Fibroblast of lung (primary cell): ENCODE measurements at regions not wholly inside any gene's neighbourhood (a gene's known extent, or its start where the extent isn't known, plus 50 kb on each side); places are given as distances from the start of the nearest gene placed in this dataset.

Experiments used
- DNase-seq, 2 donors: peaks; one replicate each; pipeline versions ENCODE4 v3.0.0 to v3.0.0-alpha.2; 2010; ENCODE audit warnings: low read depth in 2 of 2
- H2AFZ ChIP-seq: 2 replicates; pipeline ENCODE4 v1.5.1; 2012; ENCODE audit warnings: low read length, control low read depth, inconsistent platforms
- H3K27ac ChIP-seq: 2 replicates; pipeline ENCODE4 v1.5.1; 2011; ENCODE audit warnings: low read length, control low read depth; ENCODE audit not compliant: insufficient read depth
- H3K27me3 ChIP-seq: 2 replicates; pipeline ENCODE4 v1.5.1; 2011; ENCODE audit warnings: mild to moderate bottlenecking, low read length; ENCODE audit not compliant: control insufficient read depth, insufficient read depth
- H3K36me3 ChIP-seq: 2 replicates; pipeline ENCODE4 v1.5.1; 2011; ENCODE audit warnings: low read length; ENCODE audit not compliant: control insufficient read depth, insufficient read depth
- H3K4me1 ChIP-seq: 2 replicates; pipeline ENCODE4 v1.5.1; 2011; ENCODE audit warnings: low read length; ENCODE audit not compliant: control insufficient read depth, insufficient read depth; ENCODE audit errors: extremely low read depth
- H3K4me2 ChIP-seq: 2 replicates; pipeline ENCODE4 v1.5.1; 2011; ENCODE audit warnings: low read length, control low read depth; ENCODE audit not compliant: insufficient read depth; ENCODE audit errors: extremely low read depth
- H3K4me3 ChIP-seq, 4 experiments: fragments of 200-600 bp in 1 of 4; sonication (generic) in 1 of 4; replicated peaks in 1 of 4; 2 replicates each; pipeline ENCODE4 v1.5.1; 2011 to 2016; ENCODE audit warnings: low read length in 4 of 4, low read depth in 3 of 4, mild to moderate bottlenecking in 3 of 4, control low read depth in 2 of 4, inconsistent platforms in 1 of 4, mixed read lengths in 1 of 4; ENCODE audit not compliant: insufficient read depth in 1 of 4; ENCODE audit errors: control extremely low read depth in 1 of 4
- H3K79me2 ChIP-seq: 2 replicates; pipeline ENCODE4 v1.5.1; 2012; ENCODE audit warnings: mild to moderate bottlenecking, low read length, inconsistent platforms; ENCODE audit not compliant: control insufficient read depth, insufficient read depth
- H3K9ac ChIP-seq: 2 replicates; pipeline ENCODE4 v1.5.1; 2011; ENCODE audit warnings: mild to moderate bottlenecking, low read length, control low read depth; ENCODE audit not compliant: insufficient read depth
- H3K9me3 ChIP-seq: 2 replicates; pipeline ENCODE4 v1.5.1; 2012; ENCODE audit warnings: low read depth, low read length; ENCODE audit not compliant: control insufficient read depth, insufficient read depth
- H4K20me1 ChIP-seq: 2 replicates; pipeline ENCODE4 v1.5.1; 2011; ENCODE audit warnings: low read length; ENCODE audit not compliant: control insufficient read depth, insufficient read depth; ENCODE audit errors: extremely low read depth
- EZH2 ChIP-seq: IDR thresholded peaks from 2 replicates; pipeline ENCODE4 v1.5.1; 2012; ENCODE audit warnings: low read length, control low read depth, mild to moderate bottlenecking; ENCODE audit errors: missing control alignments
- TF ChIP-seq, protein P1 (sequence below), 2 donors: IDR thresholded peaks in 1 of 2; conservative IDR thresholded peaks in 1 of 2; 1 replicate in 1 of 2; 2 replicates in 1 of 2; pipeline ENCODE4 v1.5.1; 2011 to 2012; ENCODE audit warnings: low read length in 2 of 2, control low read depth in 1 of 2, inconsistent platforms in 1 of 2, low read depth in 1 of 2, mild to moderate bottlenecking in 1 of 2

DNA sequence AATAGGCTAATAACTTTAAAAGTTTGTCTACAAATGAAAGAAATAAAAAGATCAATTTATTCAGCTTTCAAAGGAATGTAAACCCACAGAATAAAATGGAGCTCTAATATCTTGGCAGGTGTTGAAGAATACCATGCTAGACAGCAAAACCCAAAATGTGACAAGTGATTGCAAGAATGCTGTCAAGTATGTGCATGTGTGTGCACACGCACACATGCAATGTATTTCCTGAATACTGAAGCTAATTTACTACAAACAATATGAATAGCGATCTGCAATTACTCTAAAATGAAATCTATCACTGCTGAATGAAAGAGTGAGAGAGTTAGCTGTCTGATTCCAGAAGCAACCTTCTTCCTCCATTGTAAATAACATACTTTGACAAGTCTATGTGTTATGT lies 179.2 kb upstream of the HSF2 start:
- H3K27me3 ChIP-seq = no peaks in the 10 kb centered on the region

DNA sequence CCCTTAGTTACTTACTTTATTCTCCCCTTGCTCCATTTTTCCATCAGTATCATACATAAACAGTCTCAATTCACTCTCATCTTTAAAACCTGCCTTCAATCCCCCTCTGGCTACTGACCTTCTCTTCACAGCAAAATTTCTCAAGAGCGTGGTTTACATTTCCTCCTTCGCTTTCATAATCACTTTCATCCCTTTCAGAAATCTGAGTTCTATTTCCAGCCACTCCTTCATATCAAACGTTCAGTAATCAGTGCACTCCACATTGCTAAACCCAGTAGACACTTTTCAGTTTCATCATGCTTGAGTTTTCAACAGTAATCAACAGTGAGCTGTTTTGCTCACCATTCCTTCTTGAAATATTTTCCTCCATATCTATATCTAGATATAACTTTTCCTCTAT lies 176.7 kb upstream of the HSF2 start:
- DNase-seq = peak in 1 of 2 donors; percentile 1
- Histone ChIP-seq H3K27me3 (no peaks in the 10 kb centered on the region), H3K79me2 (no peaks in the 10 kb centered on the region), H3K9ac (no peak overlapping the region), H3K27ac (no peak overlapping the region), H3K4me1 (no peaks in the 10 kb centered on the region), H3K4me2 (no peak overlapping the region), H3K9me3 (no peaks in the 10 kb centered on the region), H3K36me3 (no peaks in the 10 kb centered on the region), H4K20me1 (no peaks in the 10 kb centered on the region), H3K4me3 (no peak overlapping the region), H2AFZ (no peak overlapping the region)
- no peak for TF ChIP-seq EZH2
- TF ChIP-seq, protein P1, sequence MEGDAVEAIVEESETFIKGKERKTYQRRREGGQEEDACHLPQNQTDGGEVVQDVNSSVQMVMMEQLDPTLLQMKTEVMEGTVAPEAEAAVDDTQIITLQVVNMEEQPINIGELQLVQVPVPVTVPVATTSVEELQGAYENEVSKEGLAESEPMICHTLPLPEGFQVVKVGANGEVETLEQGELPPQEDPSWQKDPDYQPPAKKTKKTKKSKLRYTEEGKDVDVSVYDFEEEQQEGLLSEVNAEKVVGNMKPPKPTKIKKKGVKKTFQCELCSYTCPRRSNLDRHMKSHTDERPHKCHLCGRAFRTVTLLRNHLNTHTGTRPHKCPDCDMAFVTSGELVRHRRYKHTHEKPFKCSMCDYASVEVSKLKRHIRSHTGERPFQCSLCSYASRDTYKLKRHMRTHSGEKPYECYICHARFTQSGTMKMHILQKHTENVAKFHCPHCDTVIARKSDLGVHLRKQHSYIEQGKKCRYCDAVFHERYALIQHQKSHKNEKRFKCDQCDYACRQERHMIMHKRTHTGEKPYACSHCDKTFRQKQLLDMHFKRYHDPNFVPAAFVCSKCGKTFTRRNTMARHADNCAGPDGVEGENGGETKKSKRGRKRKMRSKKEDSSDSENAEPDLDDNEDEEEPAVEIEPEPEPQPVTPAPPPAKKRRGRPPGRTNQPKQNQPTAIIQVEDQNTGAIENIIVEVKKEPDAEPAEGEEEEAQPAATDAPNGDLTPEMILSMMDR (conservative IDR thresholded peaks at IDR 0.05 in 1 of 2, IDR thresholded peaks at IDR 0.05 in 1 of 2; ENCODE audit: low read depth in 1 of 2, low read length in 2 of 2) = no peak

More for the DNA sequence above, 179.2 kb upstream of the HSF2 start:
- Histone ChIP-seq H3K4me1 (no peaks in the 10 kb centered on the region), H3K9me3 (no peaks in the 10 kb centered on the region), H3K27ac (no peak overlapping the region), H3K79me2 (no peaks in the 10 kb centered on the region), H3K4me3 (no peak overlapping the region), H3K9ac (no peak overlapping the region), H2AFZ (no peak overlapping the region), H3K36me3 (no peaks in the 10 kb centered on the region), H4K20me1 (no peaks in the 10 kb centered on the region), H3K4me2 (no peak overlapping the region)
- no peak for DNase-seq
- TF ChIP-seq, protein P1 (conservative IDR thresholded peaks at IDR 0.05 in 1 of 2, IDR thresholded peaks at IDR 0.05 in 1 of 2; ENCODE audit: low read depth in 1 of 2, low read length in 2 of 2) = no peak
- no peak for TF ChIP-seq EZH2

DNA sequence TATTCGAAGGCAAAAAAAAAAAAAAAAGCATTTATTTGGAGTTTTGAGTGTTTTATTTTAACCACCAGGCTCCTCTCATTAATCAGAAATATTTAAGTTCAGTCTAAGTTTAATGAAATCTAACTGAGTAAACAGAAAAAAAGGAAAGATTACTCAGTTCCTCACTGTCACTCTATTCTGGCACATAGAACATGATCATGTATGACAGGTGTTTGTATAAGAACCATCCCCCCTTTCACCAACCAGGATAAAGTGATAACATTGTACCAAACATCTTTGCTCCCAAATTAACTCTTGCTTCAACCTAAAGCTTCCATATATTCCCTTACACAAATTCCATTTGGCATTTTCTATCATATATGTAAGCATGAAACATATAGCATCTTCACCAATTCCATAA lies 176.2 kb upstream of the HSF2 start:
- DNase-seq = no peak

More for the DNA sequence above, 176.2 kb upstream of the HSF2 start:
- no peak for TF ChIP-seq EZH2
- TF ChIP-seq, protein P1 (conservative IDR thresholded peaks at IDR 0.05 in 1 of 2, IDR thresholded peaks at IDR 0.05 in 1 of 2; ENCODE audit: low read depth in 1 of 2, low read length in 2 of 2) = no peak
- no peak overlapping the region for H3K4me2 ChIP-seq
- no peak overlapping the region for H3K9ac ChIP-seq
- no peaks in the 10 kb centered on the region for H3K4me1 ChIP-seq
- no peaks in the 10 kb centered on the region for H3K27me3 ChIP-seq
- no peak overlapping the region for H3K4me3 ChIP-seq
- H3K79me2 ChIP-seq = no peaks in the 10 kb centered on the region
- no peaks in the 10 kb centered on the region for H4K20me1 ChIP-seq
- H3K9me3 ChIP-seq = no peaks in the 10 kb centered on the region
- H2AFZ ChIP-seq = no peak overlapping the region
- no peak overlapping the region for H3K27ac ChIP-seq
- H3K36me3 ChIP-seq = no peaks in the 10 kb centered on the region
